ENCODE measurements at regions not wholly inside any gene's neighbourhood (a gene's known extent, or its start where the extent isn't known, plus 50 kb on each side); places are given as distances from the start of the nearest gene placed in this dataset.

DNA sequence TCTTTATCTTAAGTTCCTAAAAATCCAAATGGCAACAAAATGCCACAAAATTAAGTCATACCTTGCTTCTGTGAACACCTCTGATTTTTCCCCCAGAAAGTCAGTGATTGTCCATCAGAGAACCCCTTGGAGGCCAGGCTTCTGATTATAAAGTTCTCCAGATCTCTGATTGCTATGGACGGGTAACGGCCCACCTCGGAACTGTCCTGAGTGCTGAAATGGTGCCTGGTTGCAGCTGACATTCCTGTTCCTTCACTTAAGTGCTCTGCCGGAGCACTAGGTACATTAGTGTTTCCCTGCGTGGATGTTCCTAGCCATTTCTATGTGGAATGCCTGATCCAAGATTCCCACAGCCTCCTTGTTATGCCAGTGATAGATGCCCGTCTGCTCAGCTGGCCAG, 85.0 kb downstream of the CHST1 start:
- ATAC-seq (ENCODE audit: low FRiP score) (no peak), DNase-seq (ENCODE audit: low spot score) (no peak)
- TF ChIP-seq, protein P1, sequence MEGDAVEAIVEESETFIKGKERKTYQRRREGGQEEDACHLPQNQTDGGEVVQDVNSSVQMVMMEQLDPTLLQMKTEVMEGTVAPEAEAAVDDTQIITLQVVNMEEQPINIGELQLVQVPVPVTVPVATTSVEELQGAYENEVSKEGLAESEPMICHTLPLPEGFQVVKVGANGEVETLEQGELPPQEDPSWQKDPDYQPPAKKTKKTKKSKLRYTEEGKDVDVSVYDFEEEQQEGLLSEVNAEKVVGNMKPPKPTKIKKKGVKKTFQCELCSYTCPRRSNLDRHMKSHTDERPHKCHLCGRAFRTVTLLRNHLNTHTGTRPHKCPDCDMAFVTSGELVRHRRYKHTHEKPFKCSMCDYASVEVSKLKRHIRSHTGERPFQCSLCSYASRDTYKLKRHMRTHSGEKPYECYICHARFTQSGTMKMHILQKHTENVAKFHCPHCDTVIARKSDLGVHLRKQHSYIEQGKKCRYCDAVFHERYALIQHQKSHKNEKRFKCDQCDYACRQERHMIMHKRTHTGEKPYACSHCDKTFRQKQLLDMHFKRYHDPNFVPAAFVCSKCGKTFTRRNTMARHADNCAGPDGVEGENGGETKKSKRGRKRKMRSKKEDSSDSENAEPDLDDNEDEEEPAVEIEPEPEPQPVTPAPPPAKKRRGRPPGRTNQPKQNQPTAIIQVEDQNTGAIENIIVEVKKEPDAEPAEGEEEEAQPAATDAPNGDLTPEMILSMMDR (IDR thresholded peaks at IDR 0.05): no peak

DNA sequence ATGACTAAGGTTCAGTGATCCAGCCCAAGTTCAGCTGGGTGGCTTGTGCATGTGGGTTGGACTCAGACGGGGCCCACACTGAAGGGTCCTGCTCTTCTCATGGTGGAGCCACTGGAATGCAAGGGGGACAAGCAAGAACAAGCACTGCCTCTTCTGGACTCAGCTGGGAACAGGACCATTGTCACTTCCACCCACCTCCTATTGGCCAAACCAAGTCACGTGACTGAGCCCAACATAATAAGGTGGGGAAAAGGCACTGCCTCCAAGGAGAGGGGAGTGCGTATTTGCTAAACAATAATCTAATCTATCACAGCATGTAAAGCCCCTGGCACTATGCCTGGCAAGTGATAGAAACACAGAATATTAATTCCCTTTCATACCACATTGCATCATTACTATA, 87.1 kb downstream of the CHST1 start:
- DNase-seq (ENCODE audit: low spot score): no peak

DNA sequence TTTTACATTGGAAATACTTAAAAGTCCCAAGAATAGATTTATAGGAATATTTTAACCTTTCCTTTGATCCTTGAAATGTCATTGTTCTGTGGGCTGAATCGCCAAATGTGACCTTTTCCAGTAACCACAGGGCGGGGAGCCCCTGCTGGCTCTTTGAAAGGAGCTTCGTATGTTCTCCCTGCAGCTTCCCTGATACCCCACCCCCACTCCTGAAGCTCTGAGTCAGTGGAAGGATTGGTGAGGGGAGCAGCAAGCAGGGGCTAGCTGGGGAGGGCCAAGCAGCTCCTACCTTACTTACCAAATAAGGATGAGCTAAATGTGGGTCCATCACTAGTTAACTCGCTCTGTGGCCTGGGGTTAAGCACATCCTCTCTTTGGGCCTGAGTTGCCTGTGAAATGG, 87.7 kb downstream of the CHST1 start:
- DNase-seq (ENCODE audit: low spot score): no peak
- no peak for ATAC-seq (ENCODE audit: low FRiP score)
- TF ChIP-seq, protein P1 (IDR thresholded peaks at IDR 0.05): no peak

More for the DNA sequence above, 87.1 kb downstream of the CHST1 start:
- ATAC-seq (ENCODE audit: low FRiP score): no peak
- TF ChIP-seq, protein P1 (IDR thresholded peaks at IDR 0.05): no peak

DNA sequence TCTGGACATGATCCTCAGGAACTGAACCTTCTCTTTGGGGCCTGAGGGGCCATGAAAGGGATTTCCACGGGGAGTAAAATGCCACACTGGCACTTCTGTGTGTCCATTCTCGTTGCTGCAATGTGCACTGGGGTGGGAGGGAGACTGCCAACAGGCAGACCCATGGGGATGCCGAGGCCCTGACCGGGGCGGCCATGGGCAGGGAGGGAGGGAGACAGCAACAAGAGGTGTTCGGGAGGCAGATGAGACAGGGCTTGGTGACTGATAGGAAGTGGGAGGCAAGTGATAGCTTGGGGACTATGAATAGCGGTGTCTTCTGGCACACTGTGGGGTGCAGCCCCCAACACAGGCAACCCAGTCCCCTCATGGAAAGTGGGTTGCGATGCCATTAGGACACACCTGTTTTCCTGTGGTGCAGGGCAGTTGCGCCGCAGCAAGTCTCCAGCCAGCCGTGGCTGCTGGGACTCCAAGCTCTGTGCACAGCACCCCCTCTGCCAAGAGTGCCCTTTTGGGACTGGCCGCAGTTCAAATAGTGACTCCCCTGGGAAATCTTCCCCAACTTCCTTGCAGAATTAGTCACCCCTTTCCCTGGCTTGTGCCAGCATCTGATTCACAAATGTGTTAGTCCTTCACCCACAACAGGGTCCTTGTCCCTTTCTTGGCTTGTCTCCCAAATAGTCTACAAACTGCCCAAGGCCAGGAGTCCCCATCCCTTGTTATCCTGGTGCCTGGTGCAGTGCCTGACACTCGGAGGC, 88.8 kb downstream of the CHST1 start:
- no peak for ATAC-seq (ENCODE audit: low FRiP score)
- no peak for DNase-seq (ENCODE audit: low spot score)
- TF ChIP-seq, protein P1 (IDR thresholded peaks at IDR 0.05): no peak

DNA sequence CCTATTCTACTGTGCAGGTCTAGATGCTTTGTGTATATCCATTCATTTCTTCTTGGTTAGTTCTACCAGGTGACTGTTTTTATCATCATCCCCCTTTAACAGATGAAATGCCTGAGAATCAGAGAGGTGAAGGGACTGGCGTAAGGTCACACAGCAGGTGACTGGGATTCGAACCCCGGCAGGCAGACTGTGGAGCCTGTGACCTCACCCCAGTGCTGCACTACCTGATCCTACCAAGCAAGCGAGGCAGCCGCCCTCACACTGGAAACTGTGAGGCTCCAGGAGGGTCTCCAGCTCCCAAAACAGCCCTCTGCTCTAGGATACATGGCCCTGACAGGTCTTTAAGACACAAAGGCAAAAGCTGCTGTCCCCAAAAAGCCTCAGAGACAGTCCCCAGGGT, 91.7 kb downstream of the CHST1 start:
- ATAC-seq (ENCODE audit: low FRiP score) (no peak), DNase-seq (ENCODE audit: low spot score) (no peak)
- TF ChIP-seq, protein P1 (IDR thresholded peaks at IDR 0.05): no peak

DNA sequence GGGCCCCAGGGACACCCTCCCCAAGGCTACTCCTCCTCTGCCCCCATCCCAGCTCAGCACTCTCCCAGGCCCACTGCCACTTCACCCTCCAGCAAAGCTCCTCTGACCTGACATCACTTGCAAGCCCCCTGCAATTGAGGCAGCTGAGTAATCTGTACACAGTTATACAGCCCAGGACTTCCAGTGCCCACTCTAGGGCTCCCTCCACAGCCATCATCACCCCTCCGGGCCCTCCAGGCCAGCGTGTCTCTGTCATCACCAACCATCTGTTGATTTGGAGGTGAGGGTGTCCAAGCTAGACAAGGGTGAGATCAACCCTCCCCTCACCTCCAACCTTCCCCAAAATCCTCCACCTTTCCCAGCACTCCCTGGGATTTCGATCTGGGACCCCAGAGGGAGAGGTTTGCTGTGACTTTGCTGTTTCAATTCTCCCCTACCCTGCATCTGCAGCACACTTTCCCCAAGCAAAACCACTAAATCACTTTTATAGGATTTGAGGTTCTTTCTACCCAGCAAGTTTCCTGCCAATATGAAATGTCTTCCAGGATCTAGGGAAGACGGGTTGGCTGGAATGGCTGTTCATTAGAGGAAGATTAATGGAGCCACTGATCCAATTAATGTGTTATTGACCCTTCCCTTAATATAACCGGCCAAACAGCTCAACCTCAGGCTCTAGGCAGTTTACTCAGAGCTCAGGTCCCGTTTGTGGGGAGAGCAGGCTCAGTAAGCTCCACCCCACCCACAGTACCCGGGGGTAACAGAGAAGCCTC, 92.9 kb downstream of the CHST1 start:
- ATAC-seq (ENCODE audit: low FRiP score) (no peak), DNase-seq (ENCODE audit: low spot score) (no peak)
- TF ChIP-seq, protein P1 (IDR thresholded peaks at IDR 0.05): no peak

Data from omental fat pad (tissue), 3 donors.